BLaER1 (cell line): ENCODE measurements at regions not wholly inside any gene's neighbourhood (a gene's known extent, or its start where the extent isn't known, plus 50 kb on each side); places are given as distances from the start of the nearest gene placed in this dataset.
A peak's percentile ranks its signal among the peaks of the same experiment; 100 is the strongest.

Source experiments
- H3K27ac ChIP-seq: shearing (Covaris generic); formaldehyde crosslinking; 2 replicates; pipeline ENCODE4 v1.8.1; 2022
- H3K27me3 ChIP-seq: shearing (Covaris generic); formaldehyde crosslinking; 2 replicates; pipeline ENCODE4 v1.8.1; 2022
- H3K36me3 ChIP-seq: shearing (Covaris generic); formaldehyde crosslinking; 2 replicates; pipeline ENCODE4 v1.8.1; 2022
- H3K4me1 ChIP-seq: shearing (Covaris generic); formaldehyde crosslinking; 2 replicates; pipeline ENCODE4 v1.8.1; 2022
- H3K4me2 ChIP-seq: shearing (Covaris generic); formaldehyde crosslinking; 2 replicates; pipeline ENCODE4 v1.8.1; 2022
- H3K4me3 ChIP-seq: shearing (Covaris generic); formaldehyde crosslinking; 2 replicates; pipeline ENCODE4 v1.8.1; 2022
- H3K9ac ChIP-seq: shearing (Covaris generic); formaldehyde crosslinking; 2 replicates; pipeline ENCODE4 v1.8.1; 2022
- H3K9me3 ChIP-seq: shearing (Covaris generic); formaldehyde crosslinking; 2 replicates; pipeline ENCODE4 v1.8.1; 2022
- H4K20me1 ChIP-seq: shearing (Covaris generic); formaldehyde crosslinking; 2 replicates; pipeline ENCODE4 v1.8.1; 2022
- Cebpa-rat ChIP-seq: shearing (Covaris generic); IDR thresholded peaks from 2 replicates; pipeline ENCODE4 v1.8.1; 2022

DNA sequence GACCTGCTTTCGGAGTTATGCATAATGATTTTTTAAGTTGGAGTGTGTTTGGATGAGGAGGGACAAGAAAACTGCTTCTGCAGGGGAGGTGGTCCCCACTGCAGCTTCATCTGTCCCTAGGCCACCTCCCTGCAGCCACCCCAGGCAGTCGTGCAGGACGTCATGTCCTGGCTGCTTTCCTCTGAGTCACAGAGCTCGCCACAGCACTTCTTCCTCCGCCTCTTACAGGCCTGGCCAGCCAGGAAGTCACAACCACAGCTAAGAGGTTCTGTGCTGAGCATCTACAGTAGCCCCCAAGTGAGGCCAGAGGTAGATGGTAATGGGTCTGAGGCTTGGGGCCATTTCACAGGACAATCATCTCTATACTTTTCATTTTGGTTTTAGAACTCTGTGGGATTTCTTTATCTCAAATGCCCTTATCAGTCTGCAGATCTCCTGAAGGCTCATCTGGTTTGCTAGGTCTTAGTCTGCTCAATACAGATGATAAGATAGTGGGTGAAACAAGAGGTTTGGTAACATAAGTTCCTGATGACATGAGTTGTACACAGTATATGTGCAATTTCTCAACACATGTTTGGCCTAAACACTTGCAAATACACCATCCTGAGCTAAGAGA, 106.4 kb downstream of the ARF6 start:
- no peak overlapping the region for H3K4me3 ChIP-seq
- no peaks in the 10 kb centered on the region for H3K27me3 ChIP-seq
- TF ChIP-seq Cebpa-rat = no peak
- H3K9me3 ChIP-seq = no peaks in the 10 kb centered on the region
- H3K27ac ChIP-seq = peak overlapping the region; percentile 72; the same call in 1 of the 2 replicates
- peaks cover 54% of the 10 kb centered on the region for H3K4me1 ChIP-seq
- H3K36me3 ChIP-seq = no peaks in the 10 kb centered on the region
- peak overlapping the region; percentile 76 for H3K4me2 ChIP-seq
- H3K9ac ChIP-seq = 0 out of 2 replicates have a peak overlapping the region, but pooled peaks have one; percentile 1
- H4K20me1 ChIP-seq = no peaks in the 10 kb centered on the region

DNA sequence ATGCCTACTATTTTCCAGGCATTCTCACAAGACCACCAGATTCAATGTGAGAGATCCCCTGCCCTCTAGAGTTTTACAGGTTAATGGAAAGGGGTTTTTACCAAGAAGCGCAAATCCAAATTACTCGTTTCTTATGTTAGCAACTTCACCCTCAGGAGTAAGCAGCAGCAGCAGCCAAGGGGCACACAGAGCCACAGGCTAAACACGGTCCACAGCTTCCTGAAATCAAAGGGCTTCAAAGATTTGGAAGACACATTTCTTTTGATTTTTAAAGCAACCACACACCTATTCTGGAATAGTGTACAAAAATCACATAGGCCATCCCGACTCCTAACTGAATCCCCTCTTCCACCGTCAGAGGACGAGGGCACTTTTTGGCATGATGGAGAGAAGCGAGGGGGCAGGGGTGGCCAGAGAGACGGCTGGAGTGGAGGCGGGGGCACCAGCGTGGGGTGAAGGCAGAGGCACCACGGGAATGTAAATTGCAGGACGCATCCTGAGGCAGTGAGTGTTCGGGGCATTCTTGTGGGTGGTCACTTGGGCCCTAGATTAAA, 107.0 kb downstream of the ARF6 start:
- Histone ChIP-seq H3K27ac (peak overlapping the region; percentile 72), H4K20me1 (no peaks in the 10 kb centered on the region), H3K4me1 (peaks cover 54% of the 10 kb centered on the region), H3K9me3 (no peaks in the 10 kb centered on the region), H3K9ac (peak overlapping the region; percentile 34), H3K4me2 (peak overlapping the region; percentile 76), H3K27me3 (no peaks in the 10 kb centered on the region), H3K4me3 (0 out of 2 replicates have a peak overlapping the region, but pooled peaks have one; percentile 31), H3K36me3 (no peaks in the 10 kb centered on the region)
- TF ChIP-seq Cebpa-rat = no peak

DNA sequence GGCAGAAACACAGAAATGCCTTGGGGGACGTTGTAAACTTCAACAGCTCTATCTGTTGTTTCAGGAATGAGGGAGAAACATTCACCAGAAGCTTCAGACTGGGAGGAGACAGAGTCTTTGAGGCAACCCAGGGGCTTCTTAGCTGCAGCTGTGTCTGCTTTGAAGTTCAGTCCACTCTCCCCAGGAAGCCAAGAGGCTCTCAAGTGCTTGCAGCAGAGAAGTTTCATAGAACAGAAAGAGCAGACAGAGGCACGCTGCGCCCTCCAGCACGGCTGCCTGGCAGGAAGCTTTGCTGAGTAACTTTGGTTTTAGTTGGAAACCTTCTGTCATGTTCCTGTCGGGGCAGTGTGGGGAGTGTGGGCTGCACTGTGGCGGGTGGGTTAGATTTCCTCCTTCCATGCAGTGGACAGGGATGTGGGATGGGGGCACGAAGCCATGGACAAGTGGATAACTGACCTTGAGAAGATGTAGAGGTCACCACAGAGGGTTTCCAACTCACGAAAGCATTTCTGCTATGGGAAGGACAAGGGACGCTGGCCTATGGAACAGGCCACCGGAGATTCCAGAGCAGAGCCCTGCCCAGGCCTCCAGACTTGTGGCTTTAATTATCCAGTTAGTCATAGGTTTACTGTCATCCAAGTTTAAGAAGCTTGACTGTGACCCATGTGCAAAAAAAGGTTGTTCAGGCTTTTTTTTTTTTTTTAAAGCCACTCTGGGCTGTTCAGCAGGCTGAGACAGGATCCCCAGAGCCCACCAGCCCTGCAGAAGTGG, 107.7 kb downstream of the ARF6 start:
- Histone ChIP-seq H3K27ac (peak overlapping the region; percentile 72), H3K9ac (peak overlapping the region; percentile 34), H3K9me3 (no peaks in the 10 kb centered on the region), H3K4me3 (0 out of 2 replicates have a peak overlapping the region, but pooled peaks have one; percentile 31), H3K36me3 (no peaks in the 10 kb centered on the region), H3K27me3 (no peaks in the 10 kb centered on the region), H3K4me2 (peak overlapping the region; percentile 76), H4K20me1 (no peaks in the 10 kb centered on the region), H3K4me1 (peaks cover 54% of the 10 kb centered on the region)
- no peak for TF ChIP-seq Cebpa-rat

DNA sequence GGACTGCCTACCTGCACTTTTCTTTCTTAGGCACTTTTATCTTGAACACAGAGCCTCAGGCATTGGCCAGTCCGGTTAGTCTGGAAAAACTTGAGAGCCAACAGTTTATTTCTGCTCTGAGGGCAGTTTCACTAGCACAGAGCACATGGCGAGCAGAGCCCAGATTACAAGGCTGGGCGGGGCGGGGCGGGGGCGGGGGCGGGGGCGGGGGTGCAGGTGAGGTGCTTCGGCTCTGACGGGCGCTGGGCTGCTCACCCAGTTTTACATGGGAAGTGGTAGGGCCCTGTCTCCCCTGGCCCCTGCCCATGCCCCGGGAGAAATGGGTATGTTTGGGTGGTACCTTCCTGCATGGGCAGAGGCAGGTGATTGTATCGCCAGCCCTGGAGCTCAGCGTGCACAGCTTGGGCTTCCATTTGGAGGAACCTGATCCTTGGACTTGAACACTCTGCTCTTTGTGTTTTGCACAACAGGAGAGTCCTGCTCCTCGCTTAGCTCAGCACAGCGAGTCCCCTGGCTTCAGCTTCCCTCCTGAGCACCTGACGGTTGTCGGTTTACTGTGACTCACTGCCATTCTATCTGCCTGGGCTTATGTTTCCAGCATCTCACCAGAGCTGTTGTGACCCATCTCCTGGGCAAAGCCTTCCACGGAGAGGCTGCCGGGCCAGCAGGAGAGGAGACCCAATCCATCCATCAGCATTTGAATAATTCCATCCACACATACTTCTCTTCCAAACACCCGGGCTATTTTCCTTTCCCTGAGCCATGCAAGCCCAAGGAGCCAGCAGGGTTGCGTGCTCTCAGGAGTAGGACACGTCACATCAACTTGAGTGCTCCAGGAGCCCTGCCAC, 108.5 kb downstream of the ARF6 start:
- Histone ChIP-seq H3K36me3 (no peaks in the 10 kb centered on the region), H3K9ac (peak overlapping the region; percentile 34; the same call in 1 of the 2 replicates), H3K9me3 (no peaks in the 10 kb centered on the region), H4K20me1 (no peaks in the 10 kb centered on the region), H3K27ac (peak overlapping the region; percentile 72; the same call in 1 of the 2 replicates), H3K4me1 (peaks cover 54% of the 10 kb centered on the region), H3K27me3 (no peaks in the 10 kb centered on the region), H3K4me2 (peak overlapping the region; percentile 91), H3K4me3 (no peak overlapping the region)
- no peak for TF ChIP-seq Cebpa-rat

DNA sequence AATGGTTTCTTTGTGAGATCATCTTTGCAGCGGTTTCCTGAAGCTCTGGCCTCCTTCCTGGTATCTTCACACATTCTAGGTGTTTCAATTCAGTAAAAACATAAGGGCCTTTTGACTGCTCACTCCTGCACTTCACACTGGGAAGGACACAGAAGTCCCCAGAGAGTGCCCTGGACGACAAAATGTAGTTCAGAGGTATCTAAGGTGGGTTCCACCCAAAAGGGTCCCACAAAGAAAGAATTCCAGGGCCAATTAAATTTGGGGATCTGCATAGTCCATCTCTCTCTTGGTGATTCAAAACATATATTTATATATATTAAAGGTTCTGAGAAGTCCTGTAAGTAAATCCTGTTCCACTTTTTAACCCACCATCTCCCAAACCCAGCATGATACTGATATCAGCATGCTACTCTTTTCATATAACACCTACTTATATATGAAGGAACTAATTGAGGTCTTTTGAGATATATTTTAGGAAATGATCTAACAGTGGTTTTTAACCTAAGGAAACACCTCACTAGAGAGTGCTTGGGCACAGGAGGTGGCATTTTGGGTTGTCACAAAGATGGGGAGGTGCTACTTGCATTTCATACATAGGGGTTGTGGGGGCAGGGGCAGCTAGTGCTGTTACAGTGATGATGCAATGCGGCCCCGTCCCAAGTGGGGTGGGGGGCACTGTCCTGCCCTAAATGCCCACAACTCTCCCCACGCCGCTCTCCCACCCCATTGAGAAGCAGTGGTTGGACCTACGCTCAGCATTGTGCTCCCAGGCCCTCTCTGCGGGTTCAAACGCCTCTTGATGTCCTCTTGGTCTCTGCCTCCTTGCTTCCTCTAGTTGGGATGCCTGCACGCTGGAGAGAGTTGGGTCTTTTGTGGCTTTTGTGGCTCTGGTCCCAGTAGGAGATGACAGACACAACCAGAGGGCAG, 109.4 kb downstream of the ARF6 start:
- Histone ChIP-seq H3K36me3 (no peaks in the 10 kb centered on the region), H3K27ac (no peak overlapping the region), H3K27me3 (no peaks in the 10 kb centered on the region), H3K9me3 (no peaks in the 10 kb centered on the region), H4K20me1 (no peaks in the 10 kb centered on the region), H3K4me2 (peak overlapping the region; percentile 91), H3K4me1 (peaks cover 54% of the 10 kb centered on the region), H3K4me3 (peak overlapping the region; percentile 69; the same call in 1 of the 2 replicates), H3K9ac (peak overlapping the region; percentile 60; the same call in 1 of the 2 replicates)
- no peak for TF ChIP-seq Cebpa-rat

DNA sequence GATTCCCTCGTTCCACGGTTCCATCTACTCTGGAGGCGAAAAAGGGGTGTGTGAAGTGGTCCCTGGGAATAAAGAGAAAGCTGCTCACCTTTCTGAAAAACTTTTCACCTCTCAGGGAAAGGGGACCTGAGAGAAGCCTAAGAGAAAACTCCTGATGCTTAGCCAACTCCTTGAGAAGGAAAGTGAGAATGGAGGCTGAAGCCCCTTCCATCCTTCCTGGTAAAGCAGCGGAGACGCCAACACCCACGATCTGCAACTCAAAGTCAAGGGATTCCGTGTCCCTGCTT, 110.0 kb downstream of the ARF6 start:
- Histone ChIP-seq H3K36me3 (no peaks in the 10 kb centered on the region), H3K9me3 (no peaks in the 10 kb centered on the region), H3K4me2 (peak overlapping the region; percentile 91), H3K4me3 (peak overlapping the region; percentile 69), H3K27me3 (no peaks in the 10 kb centered on the region), H4K20me1 (no peaks in the 10 kb centered on the region), H3K9ac (peak overlapping the region; percentile 60), H3K27ac (no peak overlapping the region), H3K4me1 (peaks cover 54% of the 10 kb centered on the region)
- TF ChIP-seq Cebpa-rat = no peak

DNA sequence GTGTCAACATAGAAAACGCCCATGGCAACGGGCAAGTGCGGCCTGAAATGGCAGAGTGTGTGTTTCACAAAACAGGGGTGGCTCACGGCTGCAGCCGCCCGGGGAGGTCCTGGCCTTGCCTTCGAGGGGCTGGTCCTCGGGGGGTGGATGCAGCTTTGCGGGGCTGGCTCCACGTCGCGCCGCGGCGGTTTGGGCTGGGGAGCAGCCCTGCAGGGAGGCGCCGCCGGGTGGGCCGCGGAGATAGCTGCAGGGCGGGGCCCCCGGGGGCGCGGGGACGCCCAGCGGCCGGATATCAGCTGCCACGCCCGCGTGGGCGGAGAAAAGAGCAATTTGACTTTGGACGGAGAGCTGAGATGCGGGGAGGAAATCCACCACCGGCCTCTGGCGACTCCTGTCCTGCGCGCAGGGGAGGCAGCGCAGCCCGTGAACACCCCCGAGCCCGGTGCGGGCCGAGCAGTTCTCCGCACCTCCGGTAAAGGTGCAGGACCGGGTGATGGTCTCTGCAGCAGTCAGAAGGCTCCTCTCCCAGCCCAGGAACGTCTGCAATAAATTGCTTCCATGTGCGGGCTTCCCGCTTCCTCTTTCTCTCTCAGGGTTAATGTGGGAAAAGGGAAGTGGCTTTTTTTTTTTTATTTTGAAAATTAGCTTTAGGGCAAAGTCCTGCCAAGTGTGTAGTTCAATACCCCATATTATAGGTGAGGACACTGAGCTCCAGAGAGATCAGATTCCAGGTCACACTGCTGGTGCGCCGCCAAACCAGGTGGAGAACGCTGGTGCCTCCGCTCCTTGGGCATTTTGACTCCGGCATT, 110.5 kb downstream of the ARF6 start:
- Histone ChIP-seq H3K4me1 (peaks cover 54% of the 10 kb centered on the region), H3K9me3 (no peaks in the 10 kb centered on the region), H3K4me3 (peak overlapping the region; percentile 69), H3K9ac (peak overlapping the region; percentile 60), H3K4me2 (peak overlapping the region; percentile 91), H3K27ac (0 out of 2 replicates have a peak overlapping the region, but pooled peaks have one; percentile 40), H3K36me3 (no peaks in the 10 kb centered on the region), H4K20me1 (no peaks in the 10 kb centered on the region), H3K27me3 (no peaks in the 10 kb centered on the region)
- no peak for TF ChIP-seq Cebpa-rat

DNA sequence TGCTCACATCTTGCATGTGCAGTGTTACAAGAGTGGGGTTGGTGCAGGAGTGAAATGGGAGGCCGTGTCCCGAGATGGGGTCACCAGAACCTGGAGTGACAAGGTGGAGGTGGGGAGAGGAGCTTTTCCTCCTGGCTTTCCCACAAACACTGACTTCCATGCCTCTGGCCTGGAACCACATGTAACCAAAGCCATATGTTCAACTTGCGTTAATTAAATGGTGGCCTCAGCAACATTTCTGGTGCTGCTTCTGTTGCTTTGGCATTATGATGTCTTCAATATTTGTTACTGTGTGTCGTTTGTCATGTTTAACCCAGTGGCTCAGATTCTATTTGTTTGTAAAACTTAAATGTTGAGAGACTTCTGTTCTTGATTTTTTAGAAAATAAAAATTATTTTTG, 110.2 kb downstream of the VCPKMT start:
- Histone ChIP-seq H3K36me3 (no peaks in the 10 kb centered on the region), H3K27ac (no peak overlapping the region), H3K27me3 (no peaks in the 10 kb centered on the region), H3K4me3 (no peak overlapping the region), H3K4me2 (no peak overlapping the region), H3K9ac (no peak overlapping the region), H3K4me1 (peaks cover 30% of the 10 kb centered on the region), H3K9me3 (no peaks in the 10 kb centered on the region), H4K20me1 (no peaks in the 10 kb centered on the region)
- TF ChIP-seq Cebpa-rat = no peak
